Smooth muscle cell (in vitro differentiated cells): ENCODE measurements at regions not wholly inside any gene's neighbourhood (a gene's known extent, or its start where the extent isn't known, plus 50 kb on each side); places are given as distances from the start of the nearest gene placed in this dataset.

Experiments
- DNase-seq: peaks from one replicate; lab custom pipeline; 2025; ENCODE audit not compliant: unreplicated experiment; lab: John Stamatoyannopoulos, UW
- H2AFZ ChIP-seq: fragments of 200-600 bp; sonication (generic); 2 replicates; pipeline ENCODE4 v1.6.0; 2016; ENCODE audit warnings: antibody characterized with exemption, low read depth, mild to moderate bottlenecking
- H3F3A ChIP-seq: fragments of 200-600 bp; sonication (generic); 2 replicates; pipeline ENCODE4 v1.6.0; 2017; ENCODE audit warnings: antibody characterized with exemption, low read depth
- H3K27ac ChIP-seq: fragments of 200-600 bp; sonication (generic); 2 replicates; pipeline ENCODE4 v1.5.1; 2016; ENCODE audit warnings: low read depth, mild to moderate bottlenecking
- H3K27me3 ChIP-seq: fragments of 200-600 bp; sonication (generic); 2 replicates; pipeline ENCODE4 v1.6.1; 2016; ENCODE audit warnings: low read depth, mild to moderate bottlenecking
- H3K36me3 ChIP-seq: fragments of 200-600 bp; sonication (generic); 2 replicates; pipeline ENCODE4 v1.5.1; 2016; ENCODE audit warnings: low read depth
- H3K4me1 ChIP-seq: fragments of 200-600 bp; sonication (generic); 2 replicates; pipeline ENCODE4 v1.5.1; 2016; ENCODE audit warnings: low read depth
- H3K4me2 ChIP-seq: fragments of 200-600 bp; sonication (generic); 2 replicates; pipeline ENCODE4 v1.6.0; 2016; ENCODE audit warnings: mild to moderate bottlenecking
- H3K4me3 ChIP-seq: fragments of 200-600 bp; sonication (generic); 2 replicates; pipeline ENCODE4 v1.5.1; 2016; ENCODE audit warnings: mild to moderate bottlenecking
- H3K79me2 ChIP-seq: fragments of 200-600 bp; sonication (generic); 2 replicates; pipeline ENCODE4 v1.6.0; 2016; ENCODE audit warnings: low read depth, mild to moderate bottlenecking
- H3K9ac ChIP-seq: fragments of 200-600 bp; sonication (generic); 2 replicates; pipeline ENCODE4 v1.6.0; 2016; ENCODE audit warnings: low read depth
- H3K9me3 ChIP-seq: fragments of 200-600 bp; sonication (generic); replicated peaks from 2 replicates; pipeline ENCODE4 v1.5.1; 2016; ENCODE audit warnings: low read depth
- H4K20me1 ChIP-seq: fragments of 200-600 bp; sonication (generic); 2 replicates; pipeline ENCODE4 v1.6.0; 2016; ENCODE audit warnings: low read depth
- WGBS: methylation state at CpG from one replicate; pipeline ENCODE4 v1.1.7; 2016; ENCODE audit warnings: low lambda C conversion rate; 5-methylcytosine and 5-hydroxymethylcytosine counted together
- TF ChIP-seq, protein P1 (sequence below): fragments of 200-600 bp; sonication (generic); IDR thresholded peaks from 2 replicates; pipeline ENCODE4 v1.5.1; 2017; ENCODE audit warnings: borderline replicate concordance, mild to moderate bottlenecking, antibody characterized with exemption; ENCODE audit not compliant: insufficient read depth, poor library complexity, severe bottlenecking

DNA sequence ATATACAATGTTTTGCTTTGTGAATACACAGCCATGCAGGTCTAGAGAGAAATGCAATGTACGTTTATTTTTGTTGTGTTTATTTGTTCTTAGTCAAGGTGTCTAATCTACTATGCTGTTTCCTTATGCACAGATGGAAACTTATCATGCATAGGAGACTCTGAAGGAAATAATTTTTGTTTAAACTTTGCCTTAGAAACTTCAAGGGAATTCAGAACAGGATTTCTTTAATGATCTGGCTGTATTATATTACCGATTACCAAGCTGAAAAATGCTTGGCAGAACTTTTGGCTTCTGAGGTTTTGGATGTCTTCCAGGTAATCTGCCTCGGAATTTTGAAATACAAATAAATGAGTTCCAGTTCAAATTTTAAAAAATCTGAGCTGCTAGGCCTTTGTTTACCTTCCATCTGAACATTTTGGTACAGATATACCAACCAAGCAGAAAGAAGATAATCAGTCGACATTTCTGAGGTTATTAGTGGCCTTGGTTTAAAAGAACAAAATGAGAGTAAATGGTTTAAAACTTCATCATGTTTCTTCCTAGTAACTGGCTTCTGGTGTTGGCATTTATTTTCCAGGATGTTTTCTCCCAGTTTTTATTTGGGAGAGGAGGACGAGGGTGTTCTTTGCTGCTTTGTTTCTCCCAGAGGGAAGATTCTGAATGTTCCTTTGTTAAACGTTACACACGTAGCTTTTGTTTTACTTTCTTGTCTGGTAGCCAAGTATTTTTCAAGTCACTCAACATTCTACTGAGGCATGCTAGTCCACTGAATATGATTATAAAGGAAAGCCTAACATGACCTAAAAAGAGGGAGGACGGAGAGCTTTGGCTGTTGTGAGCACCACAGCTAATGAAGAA lies 421.8 kb upstream of the TBL1XR1 start:
- Histone ChIP-seq H3K27ac (no peak overlapping the region), H3K79me2 (no peaks in the 10 kb centered on the region), H3K4me3 (no peak overlapping the region), H3K27me3 (no peaks in the 10 kb centered on the region), H3K4me1 (peaks cover 3% of the 10 kb centered on the region), H3K4me2 (no peak overlapping the region), H4K20me1 (no peaks in the 10 kb centered on the region), H3K9ac (no peak overlapping the region), H2AFZ (no peak overlapping the region), H3K36me3 (no peaks in the 10 kb centered on the region), H3F3A (no peaks in the 10 kb centered on the region), H3K9me3 (no peaks in the 10 kb centered on the region)
- WGBS: 87% methylated on average over 8 of the region's 8 CpGs
- no peak for DNase-seq
- TF ChIP-seq, protein P1, sequence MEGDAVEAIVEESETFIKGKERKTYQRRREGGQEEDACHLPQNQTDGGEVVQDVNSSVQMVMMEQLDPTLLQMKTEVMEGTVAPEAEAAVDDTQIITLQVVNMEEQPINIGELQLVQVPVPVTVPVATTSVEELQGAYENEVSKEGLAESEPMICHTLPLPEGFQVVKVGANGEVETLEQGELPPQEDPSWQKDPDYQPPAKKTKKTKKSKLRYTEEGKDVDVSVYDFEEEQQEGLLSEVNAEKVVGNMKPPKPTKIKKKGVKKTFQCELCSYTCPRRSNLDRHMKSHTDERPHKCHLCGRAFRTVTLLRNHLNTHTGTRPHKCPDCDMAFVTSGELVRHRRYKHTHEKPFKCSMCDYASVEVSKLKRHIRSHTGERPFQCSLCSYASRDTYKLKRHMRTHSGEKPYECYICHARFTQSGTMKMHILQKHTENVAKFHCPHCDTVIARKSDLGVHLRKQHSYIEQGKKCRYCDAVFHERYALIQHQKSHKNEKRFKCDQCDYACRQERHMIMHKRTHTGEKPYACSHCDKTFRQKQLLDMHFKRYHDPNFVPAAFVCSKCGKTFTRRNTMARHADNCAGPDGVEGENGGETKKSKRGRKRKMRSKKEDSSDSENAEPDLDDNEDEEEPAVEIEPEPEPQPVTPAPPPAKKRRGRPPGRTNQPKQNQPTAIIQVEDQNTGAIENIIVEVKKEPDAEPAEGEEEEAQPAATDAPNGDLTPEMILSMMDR: no peak

DNA sequence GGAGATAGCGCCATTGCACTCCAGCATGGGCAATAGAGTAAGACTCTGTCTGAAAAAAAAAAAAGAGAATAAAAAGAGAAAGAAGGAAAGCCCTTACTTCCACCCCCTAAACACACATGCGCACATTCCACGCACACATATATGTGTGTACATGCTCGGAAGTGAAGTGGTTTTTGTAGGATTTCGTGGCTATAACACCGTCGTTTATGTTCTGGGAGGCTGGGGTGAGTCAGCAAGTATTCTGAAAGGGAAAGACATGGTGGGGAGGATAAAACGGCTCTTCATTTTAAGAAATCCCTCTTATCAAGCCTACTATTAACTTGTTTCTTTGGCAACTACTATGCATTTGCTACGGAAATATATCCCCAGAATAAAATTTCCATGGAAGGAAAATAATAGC lies 422.8 kb upstream of the TBL1XR1 start:
- Histone ChIP-seq H3K27ac (no peak overlapping the region), H3K4me3 (no peak overlapping the region), H2AFZ (no peak overlapping the region), H3K27me3 (no peaks in the 10 kb centered on the region), H3K4me1 (peaks cover 3% of the 10 kb centered on the region), H4K20me1 (no peaks in the 10 kb centered on the region), H3F3A (no peaks in the 10 kb centered on the region), H3K36me3 (no peaks in the 10 kb centered on the region), H3K79me2 (no peaks in the 10 kb centered on the region), H3K9ac (no peak overlapping the region), H3K4me2 (no peak overlapping the region), H3K9me3 (no peaks in the 10 kb centered on the region)
- 57% methylated on average over 9 of the region's 9 CpGs for WGBS
- TF ChIP-seq, protein P1: no peak
- DNase-seq: no peak

DNA sequence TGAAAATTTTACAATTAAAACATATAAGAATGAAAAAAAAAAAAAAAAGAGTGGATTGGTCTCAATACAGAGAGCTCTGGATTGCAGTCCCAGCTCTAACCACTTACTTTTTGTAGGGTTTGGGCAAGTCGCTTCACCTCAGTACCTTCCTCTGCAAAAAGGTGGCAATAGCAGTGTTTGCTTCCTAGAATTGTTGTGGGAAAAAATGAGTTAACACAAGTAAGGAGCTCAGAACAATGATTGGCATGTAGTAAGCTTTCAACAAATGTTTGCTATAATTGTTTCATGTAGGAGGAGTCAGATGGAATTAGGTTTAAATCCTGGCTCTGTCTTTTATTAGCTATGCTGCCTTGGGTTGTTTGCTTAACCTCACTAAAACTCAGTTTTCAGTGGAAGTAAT lies 425.2 kb upstream of the TBL1XR1 start:
- H3K9me3 ChIP-seq: no peaks in the 10 kb centered on the region
- peaks cover 3% of the 10 kb centered on the region for H3K4me1 ChIP-seq
- DNase-seq: no peak
- 97% methylated on average over 1 of the region's 1 CpG for WGBS
- no peak overlapping the region for H3K4me3 ChIP-seq
- H3F3A ChIP-seq: no peaks in the 10 kb centered on the region
- H2AFZ ChIP-seq: no peak overlapping the region
- no peaks in the 10 kb centered on the region for H4K20me1 ChIP-seq
- no peak overlapping the region for H3K4me2 ChIP-seq
- TF ChIP-seq, protein P1: no peak
- H3K36me3 ChIP-seq: no peaks in the 10 kb centered on the region
- H3K9ac ChIP-seq: no peak overlapping the region
- no peaks in the 10 kb centered on the region for H3K27me3 ChIP-seq
- no peak overlapping the region for H3K27ac ChIP-seq
- H3K79me2 ChIP-seq: no peaks in the 10 kb centered on the region
